22Rv1 (cell line): ENCODE measurements at regions not wholly inside any gene's neighbourhood (a gene's known extent, or its start where the extent isn't known, plus 50 kb on each side); places are given as distances from the start of the nearest gene placed in this dataset.

Experiments used
- H3K27ac ChIP-seq: fragments of 450-650 bp; 2 replicates; pipeline ENCODE4 v1.5.1; 2017
- CTCF ChIP-seq: fragments of 450-650 bp; IDR thresholded peaks from 2 replicates; pipeline ENCODE4 v1.5.1; 2017; ENCODE audit warnings: mild to moderate bottlenecking
- ZFX ChIP-seq: fragments of 450-650 bp; IDR thresholded peaks from 2 replicates; pipeline ENCODE4 v1.6.1; 2017; ENCODE audit warnings: antibody characterized with exemption, borderline replicate concordance

- no peak overlapping the region for H3K27ac ChIP-seq
- no peak for TF ChIP-seq ZFX
- TF ChIP-seq CTCF = no peak
These were observed 449.4 kb upstream of the HS6ST1 start for GRCh38 chr2:128768041-128768440.

DNA sequence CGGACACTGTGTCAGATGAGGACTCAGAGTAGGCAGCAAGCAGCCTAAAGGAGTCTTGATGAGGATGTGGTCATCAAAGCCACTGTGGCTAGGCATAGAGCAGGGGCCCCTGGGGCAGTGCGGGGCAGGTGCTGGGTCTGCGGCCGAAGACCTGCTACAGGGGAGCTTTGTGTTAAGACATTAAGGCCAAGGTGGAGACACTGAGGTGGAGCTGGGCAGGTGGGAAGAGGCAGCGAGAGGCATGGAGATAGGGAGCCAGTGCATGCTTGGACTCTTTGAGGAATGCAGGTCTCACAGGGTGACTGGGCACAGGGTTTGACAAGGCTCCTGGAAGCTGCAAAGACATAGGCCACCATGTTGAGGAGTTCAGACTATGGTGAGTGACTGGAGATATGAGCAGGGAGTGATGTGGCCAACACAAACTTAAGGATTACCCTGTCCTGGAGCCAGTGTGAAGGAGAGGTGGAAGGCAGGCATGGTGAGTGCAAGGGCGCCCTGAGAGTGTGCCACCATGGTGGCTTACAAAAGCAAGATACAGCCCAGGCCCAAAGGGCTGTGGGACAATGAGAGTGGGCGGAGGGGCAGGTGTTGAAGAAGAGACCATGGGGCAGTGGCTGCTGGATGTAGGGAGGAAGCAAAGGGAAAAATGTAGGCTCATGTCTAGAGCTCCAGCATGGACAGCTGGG, 450.9 kb upstream of the HS6ST1 start:
- H3K27ac ChIP-seq = no peak overlapping the region
- no peak for TF ChIP-seq CTCF
- TF ChIP-seq ZFX = no peak

GRCh38 chr2:128770143-128771085, 451.7 kb upstream of the HS6ST1 start:
- H3K27ac ChIP-seq = no peak overlapping the region
- TF ChIP-seq CTCF = no peak
- no peak for TF ChIP-seq ZFX

GRCh38 chr2:128771401-128771800, 452.7 kb upstream of the HS6ST1 start:
- TF ChIP-seq ZFX (no peak), CTCF (no peak)
- H3K27ac ChIP-seq = no peak overlapping the region

GRCh38 chr2:128772671-128773070, 454.0 kb upstream of the HS6ST1 start:
- no peak overlapping the region for H3K27ac ChIP-seq
- TF ChIP-seq CTCF (no peak), ZFX (no peak)

DNA sequence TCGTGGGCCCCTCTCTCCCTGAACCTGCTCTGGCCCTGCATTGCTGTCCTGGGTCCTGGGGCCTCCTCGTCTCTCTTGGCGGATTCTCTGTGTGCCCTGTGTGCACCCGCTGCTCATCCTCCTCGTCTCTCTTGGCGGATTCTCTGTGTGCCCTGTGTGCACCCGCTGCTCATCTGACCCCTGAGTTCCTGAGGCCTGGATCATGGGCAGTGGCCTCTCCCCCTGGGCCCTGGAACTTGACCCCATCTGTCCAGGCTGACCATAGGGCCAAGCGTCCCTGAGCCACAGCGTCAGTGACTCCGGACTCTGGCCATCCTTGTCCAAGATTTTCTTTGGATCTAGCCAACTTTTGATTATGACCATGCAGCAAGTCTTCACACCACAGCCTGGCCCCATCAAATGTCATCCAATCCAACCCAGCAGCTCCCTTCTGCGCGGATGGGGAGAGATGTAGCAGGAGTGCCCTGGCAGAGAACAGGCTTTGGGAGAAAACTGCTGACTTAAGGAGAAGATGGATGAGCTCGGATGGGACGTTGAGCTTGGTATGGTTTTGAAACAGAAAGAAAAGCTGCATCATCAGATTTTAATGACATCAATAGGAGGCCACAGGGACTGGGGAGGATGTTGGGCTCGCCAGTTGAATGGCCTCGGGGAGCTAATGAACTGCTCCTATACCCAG, 455.1 kb upstream of the HS6ST1 start:
- TF ChIP-seq CTCF = no peak
- no peak for TF ChIP-seq ZFX
- H3K27ac ChIP-seq = no peak overlapping the region
